GM21825 (cell line): ENCODE measurements at regions not wholly inside any gene's neighbourhood (a gene's known extent, or its start where the extent isn't known, plus 50 kb on each side); places are given as distances from the start of the nearest gene placed in this dataset.

Experiments
- ATAC-seq: cut with Tn5 transposase; IDR thresholded peaks from one replicate; pipeline ENCODE4 v1.9.1; 2021; ENCODE audit warnings: mild to moderate bottlenecking, moderate library complexity; ENCODE audit not compliant: unreplicated experiment

GRCh38 chr4:96093563-96093962 is 253.7 kb downstream of the PDHA2 start:
- no peak for ATAC-seq

DNA sequence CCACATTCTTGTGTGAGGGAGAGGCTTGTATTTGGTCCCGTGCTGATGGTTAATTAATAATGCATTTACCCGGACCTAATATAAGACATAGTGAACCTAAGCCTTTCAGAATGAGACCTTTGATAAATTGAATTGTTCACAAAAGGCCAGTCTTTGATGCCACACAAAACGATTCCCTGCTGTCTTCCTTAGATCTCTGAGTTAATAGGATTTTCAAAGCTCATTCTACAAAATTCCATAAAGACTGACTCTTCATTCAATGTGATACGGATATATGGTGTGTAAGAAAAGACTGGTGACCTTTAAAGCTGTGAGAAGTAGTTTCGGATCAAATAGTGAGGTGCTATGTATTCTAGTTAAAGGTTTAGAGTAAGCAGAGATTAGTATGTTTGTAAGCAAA is 254.3 kb downstream of the PDHA2 start:
- ATAC-seq, result no peak

DNA sequence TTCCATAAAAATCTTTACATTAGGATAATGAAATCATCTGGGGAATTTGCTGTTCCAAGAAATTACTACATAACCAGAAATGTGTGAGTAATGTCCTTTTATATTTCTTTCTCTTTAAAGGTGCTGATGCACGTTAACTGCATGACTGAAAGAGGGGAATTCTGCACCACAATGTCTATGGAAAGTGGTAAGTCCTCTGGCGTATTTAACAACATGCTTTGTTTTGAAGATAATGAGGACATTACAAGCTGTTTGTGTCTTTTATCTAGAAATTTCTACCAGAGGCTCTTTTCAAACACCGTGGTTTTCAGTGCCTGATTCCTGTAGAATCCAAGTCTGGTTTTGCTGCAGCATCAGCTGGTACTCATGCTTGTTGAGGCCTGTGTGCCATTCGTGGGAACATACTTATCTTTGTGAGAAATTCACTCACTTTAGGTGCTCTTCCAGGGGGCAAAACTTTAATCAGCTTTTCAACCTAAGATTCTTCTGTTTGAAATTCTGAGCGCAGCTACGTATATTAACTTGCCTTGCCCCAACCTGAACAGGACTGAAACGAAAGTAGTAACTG is 257.2 kb downstream of the PDHA2 start:
- no peak for ATAC-seq

DNA sequence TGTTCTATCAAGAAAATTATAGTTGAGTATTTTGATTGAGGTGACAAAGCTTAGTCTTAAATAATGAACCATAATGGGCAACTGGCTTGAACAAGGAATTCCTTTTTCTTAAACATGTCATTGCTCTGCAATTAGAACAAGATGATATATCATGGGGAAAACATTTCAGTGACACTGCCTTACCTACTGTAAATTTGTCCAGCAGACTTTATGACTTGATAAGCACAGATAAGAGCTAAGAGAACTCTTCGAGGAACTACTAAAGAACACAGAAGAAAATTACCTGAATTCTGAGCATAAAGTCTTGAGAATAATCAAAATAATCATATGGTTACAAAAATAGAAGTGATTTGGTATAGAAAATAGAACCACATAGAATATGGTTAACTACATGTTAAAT is 257.8 kb downstream of the PDHA2 start:
- ATAC-seq, result no peak

GRCh38 chr4:96099031-96099430 is 259.1 kb downstream of the PDHA2 start:
- ATAC-seq, result no peak

DNA sequence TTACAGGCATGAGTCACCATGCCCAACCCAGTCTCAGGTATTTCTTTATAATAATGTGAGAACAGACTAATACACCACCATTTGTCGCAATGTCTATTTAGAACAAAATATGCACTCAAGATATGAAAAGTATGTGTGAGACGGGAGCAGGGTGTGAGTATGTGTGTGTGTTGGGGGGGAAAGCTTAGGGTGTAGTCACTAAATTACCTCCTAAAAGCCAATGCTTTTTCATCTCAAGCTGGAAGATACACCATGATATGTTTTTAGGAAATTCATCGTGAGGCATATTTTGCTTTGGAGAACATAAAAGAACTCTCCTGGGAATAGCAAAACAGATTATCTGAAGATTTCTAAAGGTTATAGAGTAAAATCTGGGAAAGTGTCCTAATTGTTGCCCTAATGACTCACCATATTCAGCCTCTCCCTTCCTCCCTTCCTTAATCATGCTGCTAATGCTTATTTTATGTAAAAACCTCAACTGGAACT is 262.7 kb downstream of the PDHA2 start:
- no peak for ATAC-seq

- no peak for ATAC-seq
Measured at GRCh38 chr4:96103086-96103485, 263.2 kb downstream of the PDHA2 start.

- no peak for ATAC-seq
Measured at GRCh38 chr4:96108146-96108545, 268.3 kb downstream of the PDHA2 start.

- no peak for ATAC-seq
Measured at GRCh38 chr4:96112631-96113030, 272.7 kb downstream of the PDHA2 start.

DNA sequence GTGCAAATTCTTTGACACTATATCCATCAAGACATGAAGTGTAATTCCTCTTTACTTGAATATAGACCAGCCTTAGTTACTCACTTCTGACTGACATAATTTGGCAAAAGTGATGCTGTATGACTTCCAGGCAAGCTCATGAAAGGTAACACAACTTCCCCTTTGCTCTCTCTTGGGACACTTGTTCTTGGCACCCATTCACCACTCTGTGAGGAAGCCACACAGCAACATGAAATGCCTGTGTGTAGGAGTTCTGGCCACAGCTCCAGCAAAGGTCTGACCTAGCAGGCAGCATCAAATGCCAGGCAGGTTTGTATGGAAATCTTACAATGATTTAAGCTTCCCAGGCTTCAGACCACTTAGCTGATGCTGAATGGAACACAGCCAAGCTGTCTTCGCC is 280.3 kb downstream of the PDHA2 start:
- ATAC-seq, result no peak

GRCh38 chr4:96126227-96126626 is 286.3 kb downstream of the PDHA2 start:
- ATAC-seq, result no peak

DNA sequence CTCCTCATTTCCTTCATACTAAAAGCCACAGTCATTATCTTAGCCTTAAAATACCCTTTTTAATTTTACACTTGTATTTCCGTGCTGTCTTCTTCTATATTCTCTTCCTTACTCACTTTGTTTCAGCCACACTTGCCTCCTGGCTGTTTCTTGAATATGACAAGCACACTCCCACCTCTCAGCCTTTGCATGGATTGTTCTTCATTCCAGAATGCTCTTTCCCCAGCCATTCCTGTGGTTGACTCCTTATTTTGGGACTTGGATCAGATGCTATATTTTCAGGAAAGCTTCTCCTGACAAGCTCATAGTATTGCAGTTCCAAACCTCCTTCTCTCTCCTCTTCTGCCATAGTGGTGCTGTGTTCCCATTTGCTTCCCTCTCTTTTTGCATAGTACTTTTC is 291.3 kb downstream of the PDHA2 start:
- ATAC-seq, result no peak

GRCh38 chr4:96134806-96135205 is 294.9 kb downstream of the PDHA2 start:
- ATAC-seq, result no peak

DNA sequence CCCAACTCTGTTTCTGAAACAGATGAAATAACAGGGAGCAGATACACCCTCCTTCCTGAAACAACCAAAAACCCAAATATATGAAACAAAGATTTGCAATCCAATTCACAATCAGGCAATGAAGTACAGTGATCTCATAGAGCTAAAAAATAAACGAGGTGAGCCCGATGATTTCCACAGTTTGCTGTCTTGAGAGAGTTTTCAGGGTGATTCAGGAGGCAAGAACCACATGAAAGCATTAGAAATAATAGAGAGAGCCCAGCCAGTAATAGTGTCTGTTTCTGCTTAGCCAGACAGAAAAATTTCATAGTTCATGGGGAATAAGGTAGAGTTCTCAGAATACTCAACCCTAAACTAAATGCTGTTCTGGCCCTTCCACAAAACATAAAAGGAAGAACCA is 296.2 kb downstream of the PDHA2 start:
- no peak for ATAC-seq

DNA sequence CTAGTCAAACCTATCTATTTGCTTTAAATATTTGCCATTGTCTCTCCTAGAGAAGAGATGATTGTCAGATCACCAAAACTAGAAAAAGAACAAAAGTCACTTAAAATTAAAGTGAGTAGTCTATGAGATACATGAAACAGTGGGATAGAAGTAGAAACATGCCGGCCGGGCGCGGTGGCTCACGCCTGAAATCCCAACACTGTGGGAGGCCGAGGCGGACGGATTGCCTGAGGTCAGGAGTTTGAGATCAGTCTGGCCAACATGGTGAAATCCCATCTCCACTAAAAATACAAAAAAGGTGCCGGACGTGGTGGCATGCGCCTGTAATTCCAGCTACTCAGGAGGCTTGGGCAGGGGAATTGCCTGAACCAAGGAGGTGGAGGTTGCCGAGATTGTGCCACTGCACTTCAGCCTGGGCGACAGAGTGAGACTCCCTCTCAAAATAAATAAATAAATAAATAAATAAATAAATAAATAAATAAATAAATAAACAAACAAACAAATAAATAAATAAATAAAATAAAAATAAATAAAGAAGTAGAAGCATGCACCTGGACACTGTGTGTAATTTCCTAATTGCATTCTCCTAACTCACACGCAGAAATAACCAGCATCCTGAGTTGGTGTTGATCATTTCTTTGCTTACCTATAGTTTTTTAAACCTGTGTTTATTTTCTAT is 299.5 kb downstream of the PDHA2 start:
- ATAC-seq, result no peak

- no peak for ATAC-seq
Measured at GRCh38 chr4:96145601-96146000, 305.7 kb downstream of the PDHA2 start.

- ATAC-seq, result no peak
Measured at GRCh38 chr4:96146686-96147085, 306.8 kb downstream of the PDHA2 start.

DNA sequence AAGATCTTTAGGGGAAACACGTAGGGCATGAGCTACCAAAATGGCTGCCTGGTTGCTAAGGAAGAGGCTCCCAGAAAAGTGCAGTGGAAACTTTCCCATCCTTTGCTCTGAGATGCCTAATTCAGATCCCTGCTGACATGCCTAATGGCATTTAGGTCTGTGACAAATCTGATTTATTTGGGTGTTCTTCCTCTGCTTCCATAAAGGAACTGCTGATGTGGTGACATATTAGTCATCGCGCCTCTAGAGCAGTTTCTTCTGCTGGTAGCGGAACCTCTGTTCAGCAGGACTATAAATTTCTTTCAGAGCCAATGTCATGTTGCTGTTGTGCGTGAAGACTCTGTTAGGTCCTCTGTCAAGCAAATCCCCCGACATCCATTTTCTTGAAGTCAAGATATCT is 310.0 kb downstream of the PDHA2 start:
- ATAC-seq, result no peak

GRCh38 chr4:96150466-96150865 is 310.6 kb downstream of the PDHA2 start:
- ATAC-seq, result no peak

DNA sequence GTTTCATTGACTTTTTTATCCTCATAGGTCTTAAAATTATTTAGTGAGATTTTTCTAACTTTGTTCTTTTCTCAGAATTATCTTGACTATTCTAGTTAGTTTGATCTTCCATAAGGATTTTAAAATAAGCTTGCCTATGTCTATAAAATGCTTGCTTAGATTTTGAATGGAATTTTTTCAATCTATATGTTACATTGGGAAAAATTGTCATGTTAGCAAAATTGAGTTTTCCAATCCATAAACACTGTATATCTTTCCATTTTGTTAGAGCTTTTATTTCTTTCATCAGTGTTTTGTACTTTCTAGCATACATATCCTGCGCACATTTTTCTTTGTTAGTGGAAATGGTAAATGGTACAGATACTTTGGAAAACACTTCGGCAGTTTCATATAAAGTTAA is 312.9 kb downstream of the PDHA2 start:
- ATAC-seq, result no peak

- ATAC-seq, result no peak
Measured at GRCh38 chr4:96154676-96155075, 314.8 kb downstream of the PDHA2 start.

GRCh38 chr4:96162636-96163035 is 322.7 kb downstream of the PDHA2 start:
- ATAC-seq, result no peak

DNA sequence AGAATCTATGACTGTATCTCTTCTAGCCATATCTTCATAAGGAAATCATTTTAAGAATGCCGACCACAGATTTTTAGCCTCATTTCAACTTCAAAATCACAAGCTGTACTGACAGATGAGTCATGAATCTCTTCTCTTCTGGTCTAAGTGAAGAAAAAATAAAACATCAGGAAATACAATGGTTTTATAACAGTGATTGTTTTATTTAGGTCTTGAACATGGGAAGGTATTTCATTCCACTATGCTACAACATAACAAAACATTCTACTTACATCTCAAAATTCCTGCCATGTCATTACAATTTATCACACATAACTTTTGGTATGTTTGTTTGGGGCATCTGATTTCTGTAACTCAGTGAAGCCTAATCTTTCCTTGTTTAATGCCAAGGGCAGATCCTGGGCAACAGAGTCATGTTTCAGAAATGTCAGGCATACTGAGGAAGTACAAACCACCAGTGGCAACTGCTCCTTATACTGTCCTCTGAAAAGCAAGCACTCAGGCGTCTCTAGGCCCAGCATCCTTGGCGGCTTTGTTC is 325.0 kb downstream of the PDHA2 start:
- ATAC-seq, result no peak
